Left kidney (tissue), 1 donor: ENCODE measurements at regions not wholly inside any gene's neighbourhood (a gene's known extent, or its start where the extent isn't known, plus 50 kb on each side); places are given as distances from the start of the nearest gene placed in this dataset.

Source experiments
- DNase-seq: peaks from one replicate; pipeline ENCODE4 v3.0.0-alpha.2; 2013

DNA sequence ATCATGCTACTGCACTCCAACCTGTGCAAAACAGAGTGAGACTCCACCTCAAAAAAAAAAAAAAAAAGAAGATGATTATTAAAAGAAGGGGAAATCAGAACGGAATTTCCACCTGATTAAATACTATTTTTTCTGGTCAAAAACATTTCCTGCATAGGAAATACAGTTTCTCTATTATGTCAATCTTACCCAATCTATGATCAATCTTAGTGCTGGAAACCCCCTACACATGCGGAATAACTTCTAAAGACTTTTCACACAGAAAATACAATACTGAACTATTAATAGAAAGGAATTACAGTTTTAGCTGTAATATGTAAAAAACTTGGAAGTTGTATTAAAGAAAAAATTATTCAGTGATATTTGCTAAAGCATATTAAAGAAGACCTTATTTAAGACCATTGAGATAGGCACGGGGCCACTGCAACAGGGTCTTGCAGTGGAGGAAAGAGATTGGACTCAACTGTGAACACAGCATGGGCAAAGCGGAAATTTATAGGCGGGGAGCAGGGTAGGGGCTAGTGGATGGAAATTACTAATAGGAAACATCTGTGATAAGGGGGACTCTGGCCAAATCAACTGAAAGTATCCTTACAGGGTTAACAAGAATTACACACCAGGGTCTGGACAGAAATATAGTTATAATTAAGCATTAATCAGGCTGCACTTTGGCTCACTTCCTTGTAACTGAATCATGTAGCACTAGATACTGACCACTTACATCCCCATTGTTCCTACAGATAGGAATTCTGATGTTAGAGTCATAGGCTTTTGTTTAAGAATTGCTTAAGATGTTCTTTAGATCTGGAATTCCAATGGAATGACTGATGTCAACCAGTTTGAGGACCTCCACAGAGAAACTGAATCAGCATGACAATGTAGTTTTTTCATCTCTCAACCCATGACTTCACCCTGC lies 411.5 kb upstream of the DDI1 start:
- no peak for DNase-seq

DNA sequence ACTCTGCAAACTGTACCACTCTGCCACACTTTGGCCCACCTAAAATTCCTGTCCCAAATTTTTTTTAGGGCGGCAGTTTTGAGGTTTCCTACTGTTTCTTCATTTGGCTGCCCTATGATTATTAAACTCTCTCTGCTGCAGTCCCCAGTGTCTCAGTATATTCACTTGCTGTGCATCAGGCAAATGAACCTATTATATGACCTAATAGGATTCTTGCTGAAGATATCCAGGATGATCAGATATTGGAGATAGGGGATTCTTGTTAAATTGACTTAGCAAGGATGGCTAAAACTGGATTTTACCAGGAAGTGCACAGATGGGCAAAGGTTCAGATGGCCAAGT lies 410.8 kb upstream of the DDI1 start:
- DNase-seq, result no peak

DNA sequence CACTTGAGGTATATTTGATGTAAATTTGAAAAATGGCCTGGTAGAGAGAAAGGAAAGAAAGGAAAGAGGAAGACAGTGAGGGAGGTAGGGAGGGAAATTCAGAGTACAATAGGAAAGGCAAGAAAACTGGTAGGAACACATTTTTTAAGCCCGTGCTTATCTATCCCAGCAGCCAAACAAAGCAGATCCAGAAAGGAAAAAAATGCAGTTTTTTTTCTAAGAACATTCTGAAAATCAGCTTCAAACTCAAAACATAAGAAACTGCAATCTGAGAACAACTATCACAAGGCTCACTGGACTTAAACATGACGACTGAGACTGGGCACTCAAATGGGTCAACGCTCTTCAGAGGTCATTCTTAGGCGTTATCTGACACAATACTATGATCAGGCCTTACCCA lies 408.3 kb upstream of the DDI1 start:
- no peak for DNase-seq

DNA sequence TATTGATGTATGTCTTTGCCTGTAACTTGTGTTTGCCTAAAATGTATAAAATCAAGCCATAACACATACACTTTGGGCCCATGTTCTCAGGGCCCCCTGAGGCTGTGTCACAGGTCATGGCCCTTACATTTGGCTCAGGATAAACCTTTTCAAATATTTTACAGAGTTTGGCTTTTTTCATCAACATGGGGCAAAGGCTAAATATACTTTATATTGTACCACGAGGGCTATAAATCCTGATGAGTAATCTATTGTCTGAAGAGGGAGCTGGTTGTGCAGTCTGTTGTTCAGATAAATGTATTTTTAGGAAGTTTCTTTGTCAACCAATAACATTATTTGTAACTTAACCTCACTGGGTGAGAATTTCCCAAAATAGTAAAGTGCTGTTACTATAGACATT lies 404.6 kb upstream of the DDI1 start:
- DNase-seq, result no peak

DNA sequence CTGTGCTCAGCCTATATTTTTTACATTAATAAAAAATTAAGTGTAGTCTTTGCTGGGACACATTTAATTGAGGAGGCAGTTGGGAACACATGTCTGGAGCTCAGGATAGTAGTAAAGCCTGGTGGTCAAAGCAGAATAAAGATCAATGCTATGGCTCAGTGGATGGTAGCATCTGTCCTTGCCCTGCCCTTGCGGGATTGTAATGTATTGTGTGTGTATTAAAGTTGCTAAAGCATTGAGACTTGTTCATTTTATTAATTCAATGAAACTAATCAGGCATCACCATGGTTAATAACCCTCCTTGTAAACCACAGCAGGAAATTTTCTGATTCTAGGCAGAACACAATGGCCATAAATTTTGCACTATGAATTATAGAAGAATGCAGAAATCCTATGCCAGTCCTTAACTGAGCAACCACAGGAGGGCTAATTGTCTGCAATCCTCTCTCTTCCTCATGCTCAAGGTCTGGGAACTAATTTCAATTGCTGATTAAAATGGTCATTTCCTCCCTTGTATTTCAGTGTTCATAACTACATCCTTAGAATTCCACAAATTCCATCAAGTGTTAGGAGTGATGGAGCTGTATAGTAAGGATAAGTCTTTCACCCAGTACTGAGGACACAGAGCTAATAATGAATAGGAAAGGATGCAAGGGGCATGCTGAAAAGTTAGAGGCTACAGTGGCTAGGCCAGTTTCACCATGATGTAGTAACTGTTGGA lies 403.2 kb upstream of the DDI1 start:
- DNase-seq, result peak; percentile 17

DNA sequence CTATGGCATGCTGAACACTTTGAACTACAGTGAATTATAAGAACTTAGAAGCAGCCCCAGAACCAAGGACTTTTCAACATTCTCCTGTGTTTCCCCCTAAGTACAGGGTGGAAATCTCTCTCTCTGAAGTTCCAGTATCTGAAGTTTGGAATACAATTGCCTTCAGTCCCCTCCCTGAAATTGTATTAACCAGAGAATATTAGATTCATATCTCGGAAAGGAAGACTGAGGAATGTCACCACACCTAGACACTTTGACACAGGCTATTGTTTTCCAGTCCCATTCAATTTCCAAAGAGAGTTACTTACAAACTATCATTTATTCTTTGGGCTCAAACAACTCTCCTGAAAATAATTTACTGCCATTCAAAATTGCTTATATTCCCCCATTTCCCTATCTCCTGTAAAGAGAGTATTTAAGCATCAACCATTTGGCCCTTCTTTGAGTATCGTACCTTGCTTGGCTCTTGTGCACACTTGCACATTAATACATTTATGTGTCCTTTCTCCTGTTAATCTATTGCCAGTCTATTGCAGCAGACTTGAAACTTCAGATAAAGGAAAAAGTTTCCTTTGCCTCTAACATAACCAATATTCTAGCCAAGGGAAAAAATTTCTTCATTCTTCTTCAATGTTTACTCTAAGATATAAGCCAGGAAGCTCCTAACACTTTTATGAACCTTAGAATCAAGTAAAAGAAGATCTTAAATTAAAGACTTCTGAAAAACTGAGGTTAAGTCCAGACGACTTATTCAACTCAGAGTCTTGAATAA lies 402.4 kb upstream of the DDI1 start:
- no peak for DNase-seq

DNA sequence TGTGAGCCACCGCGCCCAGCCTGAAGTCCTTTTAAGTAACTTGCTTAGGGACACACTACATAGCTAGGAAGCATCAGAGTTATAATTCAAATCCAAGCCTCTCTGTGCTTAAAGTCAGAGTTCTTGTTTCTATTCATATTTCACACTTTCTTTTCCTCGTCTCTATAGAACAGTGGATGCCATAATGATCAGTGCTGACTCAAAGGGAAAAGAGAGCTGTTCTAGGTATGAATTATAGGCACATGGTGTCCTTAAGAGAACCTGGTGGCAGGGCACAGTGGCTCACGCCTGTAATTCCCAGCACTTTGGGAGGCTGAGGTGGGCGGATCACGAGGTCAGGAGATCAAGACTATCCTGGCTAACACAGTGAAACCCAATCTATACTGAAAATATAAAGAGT lies 400.2 kb upstream of the DDI1 start:
- DNase-seq, result no peak

DNA sequence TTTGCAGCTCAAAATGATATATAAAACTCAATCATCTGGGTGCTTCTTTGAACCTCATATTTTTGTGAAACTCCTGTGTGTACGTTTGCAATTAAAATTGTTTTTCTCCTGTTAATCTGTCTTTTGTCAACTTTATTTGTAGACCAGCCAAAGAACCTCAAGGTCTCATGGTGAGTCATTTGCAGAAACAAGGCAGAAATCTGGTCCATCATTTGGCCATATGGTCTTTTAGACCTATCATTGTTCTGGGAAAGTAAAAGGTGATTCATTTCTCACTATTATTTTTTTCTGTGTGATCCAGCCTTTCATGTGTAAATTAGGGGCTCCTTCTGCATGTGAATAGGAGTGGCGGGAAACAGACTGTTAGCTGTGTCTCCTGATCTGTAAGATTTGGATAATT lies 399.1 kb upstream of the DDI1 start:
- no peak for DNase-seq

DNA sequence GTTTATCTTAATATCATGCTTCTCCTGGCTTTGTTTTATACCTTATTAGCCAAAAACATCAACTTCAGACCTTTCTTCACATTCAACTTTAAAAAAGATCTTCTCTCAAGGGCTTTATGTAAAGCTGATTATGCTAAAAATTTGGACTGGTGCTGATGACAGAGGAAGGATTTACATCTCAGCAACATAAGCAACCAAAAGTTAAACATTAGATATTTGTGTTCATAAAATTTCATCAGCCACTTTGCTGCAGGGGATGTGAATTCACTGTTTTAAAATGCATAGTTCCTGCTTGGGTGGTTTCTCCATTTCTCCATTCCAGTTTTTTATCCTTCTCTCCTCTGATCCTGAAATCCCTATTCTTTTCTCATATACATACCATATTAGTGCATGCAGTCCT lies 398.6 kb upstream of the DDI1 start:
- no peak for DNase-seq

DNA sequence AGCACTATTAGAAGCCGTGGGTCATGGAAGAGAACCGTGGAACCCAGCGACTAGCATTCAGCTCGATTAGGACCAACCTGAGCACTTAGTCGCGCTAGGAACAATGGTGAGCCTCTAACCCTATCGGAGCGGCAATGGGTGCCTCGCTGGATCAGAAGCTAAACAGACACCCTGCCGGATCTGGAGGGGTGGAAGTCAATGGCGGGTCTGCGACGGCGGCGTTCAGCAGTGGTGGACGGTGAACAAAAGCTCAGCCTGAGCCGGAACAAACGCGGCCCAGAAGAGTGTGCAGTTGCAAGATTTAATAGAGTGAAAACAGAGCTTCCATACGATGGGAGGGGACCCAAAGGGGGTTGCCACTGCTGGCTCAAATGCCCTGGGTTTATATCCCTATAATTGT lies 391.8 kb upstream of the DDI1 start:
- no peak for DNase-seq

DNA sequence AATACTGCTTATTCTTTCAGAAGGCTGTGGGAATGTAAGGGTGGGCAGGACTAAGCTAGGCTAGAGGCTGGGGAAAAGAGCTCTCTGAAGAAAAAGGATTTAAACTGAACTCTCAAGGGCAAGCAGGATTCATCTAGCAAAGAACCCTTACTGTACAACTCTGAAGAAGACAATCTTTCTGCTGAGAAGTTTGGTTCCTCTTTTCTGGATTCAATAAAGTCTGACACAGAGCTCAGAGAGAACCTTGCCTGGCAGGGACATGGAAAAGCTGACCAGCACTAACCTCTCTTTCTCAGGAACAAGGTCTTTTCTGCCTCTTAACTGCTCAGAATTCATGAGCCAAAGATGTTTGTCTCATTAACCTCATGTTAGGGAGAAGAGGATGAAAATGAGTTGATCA lies 388.4 kb upstream of the DDI1 start:
- no peak for DNase-seq

DNA sequence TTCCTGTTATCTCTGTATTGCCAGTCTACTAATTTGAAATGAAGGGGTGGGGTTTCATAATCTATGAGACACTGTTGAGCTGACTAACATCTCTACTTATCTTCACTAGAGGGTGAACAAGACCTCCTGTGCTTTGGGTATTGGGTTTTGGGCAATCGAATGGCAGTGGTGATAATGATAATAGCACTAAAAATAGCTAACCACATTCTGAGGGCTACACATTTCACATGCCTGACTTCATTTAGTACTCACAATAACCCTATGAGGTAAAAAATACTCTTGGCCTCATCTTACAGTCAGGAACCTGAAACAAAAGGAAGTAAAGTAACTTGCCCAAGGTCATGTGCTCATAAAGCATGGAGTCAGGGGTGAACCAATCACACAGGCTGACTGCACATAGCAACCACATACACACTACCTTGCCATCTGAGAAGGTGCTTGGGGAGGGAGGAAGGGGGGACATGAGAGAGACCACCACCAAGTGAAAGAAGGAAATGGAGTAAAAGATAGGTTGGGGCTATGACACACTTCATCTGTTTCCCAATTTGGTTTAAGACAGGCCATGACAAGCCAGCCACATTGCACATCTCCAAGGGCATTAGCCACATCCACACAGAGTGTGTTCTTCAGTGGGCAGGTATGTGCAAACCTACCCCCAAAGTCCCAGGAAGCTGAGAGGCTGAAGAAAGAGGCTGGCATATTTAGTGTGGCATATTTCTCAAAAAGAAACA lies 387.6 kb upstream of the DDI1 start:
- no peak for DNase-seq

DNA sequence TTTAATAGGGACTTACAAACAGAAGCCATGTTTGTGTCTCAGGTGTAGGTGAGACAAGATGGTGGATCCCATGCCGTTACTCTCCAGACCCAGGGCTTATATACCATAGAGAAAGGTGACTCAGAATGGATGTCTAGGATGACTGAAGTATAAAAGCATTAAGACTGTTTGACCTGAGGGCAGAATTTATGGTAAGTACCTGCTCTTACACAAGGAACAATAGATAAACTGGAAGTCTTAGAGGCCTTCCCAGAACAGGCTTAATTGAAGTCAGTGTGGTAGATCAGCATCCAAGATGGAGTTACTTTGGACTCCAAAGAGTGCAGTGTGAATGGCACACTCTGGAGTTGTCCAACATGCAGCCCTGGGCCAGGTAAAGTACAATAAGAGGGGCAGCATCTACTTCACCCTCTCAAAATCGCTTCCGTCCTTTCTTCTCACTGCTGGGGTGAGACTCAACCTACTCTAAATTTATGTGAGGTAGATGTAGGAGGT lies 387.0 kb upstream of the DDI1 start:
- DNase-seq, result no peak

DNA sequence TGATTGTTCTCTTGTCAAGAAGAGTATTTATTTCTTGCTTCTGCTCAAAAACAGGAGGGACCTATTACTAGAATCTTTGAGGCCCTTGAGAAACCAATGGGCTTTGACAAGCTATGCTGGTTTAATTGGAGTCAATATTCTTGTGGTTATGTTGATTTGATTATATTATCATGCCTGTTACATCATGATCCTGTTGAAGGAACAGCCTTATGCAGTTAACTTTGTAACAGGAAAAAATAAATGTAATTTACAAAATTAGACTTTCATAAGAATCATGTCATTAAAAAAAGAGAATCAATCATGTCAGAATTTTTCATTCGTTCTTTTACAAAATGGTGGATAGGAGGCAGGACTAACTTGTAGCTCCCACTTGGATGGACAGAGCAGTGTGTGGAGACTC lies 386.1 kb upstream of the DDI1 start:
- DNase-seq, result no peak

DNA sequence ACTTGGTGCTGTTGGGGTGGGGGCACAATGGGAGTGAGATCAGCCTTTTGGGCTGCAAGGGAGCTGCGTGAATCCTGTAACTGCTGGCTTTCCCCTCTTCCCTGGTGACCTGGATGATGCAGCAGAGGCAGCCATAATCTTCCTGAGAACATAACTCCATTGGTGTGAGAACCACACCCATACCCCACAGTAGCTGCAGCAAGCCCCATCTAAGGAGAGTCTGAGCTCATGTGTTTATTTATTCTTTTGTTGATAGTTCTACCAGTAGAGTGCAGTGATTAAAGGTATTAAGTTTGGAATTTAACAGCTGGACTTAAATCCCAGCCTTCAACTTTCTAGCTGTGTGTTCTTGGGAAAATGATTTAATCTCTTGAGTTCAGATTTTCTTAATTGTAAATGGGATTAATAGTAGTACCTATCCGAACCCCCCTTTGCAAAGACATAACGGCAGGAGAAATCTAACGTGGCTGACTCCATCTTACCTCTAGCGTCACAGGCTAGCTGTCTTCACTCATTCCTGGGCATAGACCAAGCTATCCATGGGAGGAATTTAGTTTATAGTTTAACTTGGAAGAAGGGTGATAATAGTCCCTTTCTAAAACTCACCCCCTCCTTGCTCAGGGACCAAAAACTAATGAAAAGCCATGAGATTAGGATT lies 385.0 kb upstream of the DDI1 start:
- no peak for DNase-seq

DNA sequence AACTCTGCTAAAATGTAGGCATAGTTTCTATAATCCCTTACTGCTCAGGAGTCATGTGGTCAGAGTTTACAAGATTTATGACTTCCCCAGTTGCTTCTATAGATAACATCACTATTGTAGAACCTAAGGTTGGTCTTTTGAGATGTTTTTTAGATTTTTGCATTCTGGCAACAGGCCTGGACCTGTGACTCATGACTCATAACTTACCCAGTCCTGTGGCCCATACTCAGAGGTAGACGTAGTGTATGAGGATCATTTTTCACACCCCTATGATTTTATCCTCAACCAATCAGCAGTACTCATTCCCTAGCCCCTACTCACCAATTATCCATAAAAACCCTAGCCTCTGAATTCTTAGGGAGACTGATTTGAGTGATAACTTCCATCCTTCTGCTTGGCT lies 384.4 kb upstream of the DDI1 start:
- no peak for DNase-seq

DNA sequence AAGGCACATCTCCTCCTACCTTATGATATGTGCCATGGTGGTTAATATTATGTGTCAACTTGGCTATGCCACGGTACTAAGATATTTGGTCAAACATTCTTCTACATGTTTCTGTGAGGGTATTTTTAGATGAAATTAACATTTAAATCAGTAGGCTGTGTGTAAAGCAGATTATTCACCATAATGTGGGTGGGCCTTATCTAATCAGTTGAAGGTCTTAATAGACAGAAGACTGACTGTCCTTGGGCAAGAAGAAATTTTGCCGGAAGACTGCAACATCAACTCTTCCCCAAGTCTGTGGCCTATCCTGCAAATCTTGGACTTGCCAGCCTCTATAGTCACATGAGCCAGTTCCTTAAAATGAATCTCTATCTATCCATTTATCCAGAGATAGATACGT lies 380.1 kb upstream of the DDI1 start:
- DNase-seq, result no peak

DNA sequence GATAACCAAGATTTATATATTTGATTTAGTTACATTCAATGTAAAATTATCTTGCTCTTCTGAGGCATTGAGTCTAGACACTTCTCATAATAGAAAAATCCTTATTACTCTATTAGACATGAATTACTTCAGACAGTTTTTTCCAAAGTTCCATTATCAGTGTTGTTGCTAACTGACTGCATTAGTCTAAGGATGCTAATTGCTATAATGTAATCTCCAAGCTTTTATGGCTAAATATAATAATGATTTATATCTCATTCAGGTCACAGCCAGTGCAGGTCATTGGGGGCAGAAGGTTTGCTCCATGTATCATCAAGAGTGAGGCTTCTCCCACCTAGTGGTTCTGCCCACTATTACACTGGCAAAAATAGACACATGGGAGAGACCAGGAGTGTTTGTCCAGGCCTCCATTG lies 377.2 kb upstream of the DDI1 start:
- no peak for DNase-seq

DNA sequence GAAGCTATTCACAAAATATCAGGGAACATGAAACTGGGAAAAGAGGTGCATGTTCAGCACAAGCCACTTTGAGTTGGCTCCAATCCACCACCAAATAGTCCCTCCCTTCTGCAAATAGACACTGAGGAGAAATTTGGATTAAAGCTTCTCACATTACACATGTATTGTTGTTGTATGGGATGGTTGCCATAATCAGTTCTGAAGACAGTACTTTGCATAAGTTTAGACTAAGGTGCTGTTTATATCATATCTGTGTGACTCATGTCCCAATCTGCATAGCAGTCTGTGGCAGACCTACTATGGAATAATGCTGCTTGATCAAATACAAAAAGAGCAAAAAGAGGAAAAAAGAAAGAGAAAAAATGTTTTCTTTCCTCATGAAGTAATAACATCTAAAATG lies 376.7 kb upstream of the DDI1 start:
- no peak for DNase-seq

DNA sequence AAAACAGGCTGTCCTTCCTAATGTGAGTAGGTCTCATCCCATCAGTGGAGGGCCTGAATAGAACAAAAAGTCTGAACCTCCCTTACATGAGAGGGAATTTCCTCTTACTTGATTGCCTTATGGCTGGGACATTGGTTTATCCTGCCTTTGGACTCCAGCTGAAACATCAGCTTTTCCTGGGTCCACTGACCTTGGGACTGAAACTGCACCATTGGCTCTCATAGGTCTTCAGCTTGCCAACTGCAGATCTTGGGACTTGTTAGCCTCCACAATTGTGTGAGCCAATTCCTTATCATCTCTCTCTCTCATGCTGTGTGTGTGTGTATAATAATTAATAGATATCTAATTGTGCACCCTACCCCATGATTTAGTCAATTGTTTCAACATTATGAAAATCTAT lies 375.3 kb upstream of the DDI1 start:
- DNase-seq, result no peak

DNA sequence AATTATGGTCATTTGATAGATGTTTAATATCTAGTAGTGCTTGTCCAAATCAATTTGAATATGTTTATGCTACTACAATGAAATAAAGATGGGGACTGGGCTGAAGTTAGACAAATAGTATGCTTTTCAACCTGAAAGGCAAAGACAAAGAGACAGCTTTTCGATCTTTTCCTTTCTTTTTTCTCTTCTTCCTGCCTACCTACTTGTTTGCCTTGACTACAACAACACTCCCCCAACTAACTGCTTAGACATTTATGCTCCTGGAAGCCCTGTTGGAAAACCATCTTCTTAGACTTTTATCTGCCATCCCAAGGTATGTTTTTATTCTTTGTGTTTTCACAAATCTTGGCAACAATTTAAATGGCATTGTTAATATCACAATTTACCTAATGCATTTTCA lies 374.4 kb upstream of the DDI1 start:
- DNase-seq, result no peak

DNA sequence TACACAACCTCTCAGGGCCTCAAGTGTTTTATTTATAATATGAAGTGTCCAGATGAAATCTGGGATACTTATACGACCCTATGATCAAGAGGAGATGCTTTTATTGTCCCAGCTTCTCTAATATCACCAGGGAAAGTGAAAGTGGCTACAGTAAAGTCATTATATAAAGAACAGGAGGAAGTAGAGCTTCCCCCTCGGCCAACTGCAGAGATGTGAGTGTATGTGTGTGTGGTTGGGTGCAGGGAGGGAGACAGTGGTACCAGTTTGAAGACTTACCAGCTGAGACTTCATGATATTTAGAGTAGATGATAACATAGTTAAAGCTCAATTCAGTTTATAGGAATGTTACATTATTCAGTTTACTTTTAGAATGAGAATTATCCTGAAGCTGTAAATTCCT lies 373.6 kb upstream of the DDI1 start:
- DNase-seq, result no peak
